IMR-90 (cell line): ENCODE measurements at regions not wholly inside any gene's neighbourhood (a gene's known extent, or its start where the extent isn't known, plus 50 kb on each side); places are given as distances from the start of the nearest gene placed in this dataset.

Experiments used
- ATAC-seq: fragments of 200-7000 bp; cut with Tn5 transposase; 2 replicates; pipeline ENCODE4 v1.9.1; 2020; ENCODE audit warnings: low read depth, mild to moderate bottlenecking, moderate library complexity
- BruUV-seq: library from RNA; stranded (reverse); fragments of 400-500 nt; replicated peaks from 2 replicates; lab custom pipeline; 2021; lab: Mats Ljungman, UMichigan
- CTCF ChIA-PET: fragments of 300-600 bp; formaldehyde crosslinking; extraction: SDS; loops from one replicate; lab custom pipeline; 2021; ENCODE audit warnings: antibody characterized with exemption; lab: Yijun Ruan, JAX
- POLR2A ChIA-PET: fragments of 300-600 bp; sonication (Branson Sonifier 250); formaldehyde crosslinking; loops from one replicate; lab custom pipeline; 2022; ENCODE audit warnings: antibody characterized with exemption; ENCODE audit not compliant: unreplicated experiment; lab: Charles Lee
- DNase-seq: peaks from one replicate; pipeline ENCODE4 v3.0.0; 2013
- H2AFZ ChIP-seq: replicated peaks from 2 replicates; pipeline ENCODE3; 2013; ENCODE audit warnings: low read length, mild to moderate bottlenecking; ENCODE audit not compliant: poor library complexity
- H2AK5ac ChIP-seq: 2 replicates; pipeline ENCODE4 v1.6.1; 2013; ENCODE audit warnings: low read depth, low read length, inconsistent platforms
- H2AK9ac ChIP-seq: replicated peaks from 2 replicates; pipeline ENCODE3; 2013; ENCODE audit warnings: mild to moderate bottlenecking, low read depth, low read length, moderate library complexity; ENCODE audit not compliant: poor library complexity
- H2BK120ac ChIP-seq: 2 replicates; pipeline ENCODE4 v1.6.1; 2013; ENCODE audit warnings: low read depth, low read length, inconsistent platforms
- H2BK15ac ChIP-seq: 3 replicates; pipeline ENCODE4 v1.6.1; 2013; ENCODE audit warnings: low read depth, low read length, inconsistent platforms
- H2BK20ac ChIP-seq: 2 replicates; pipeline ENCODE4 v1.6.1; 2013; ENCODE audit warnings: low read depth, mild to moderate bottlenecking, inconsistent platforms, low read length, moderate library complexity
- H2BK5ac ChIP-seq: 2 replicates; pipeline ENCODE4 v1.6.1; 2013; ENCODE audit warnings: mild to moderate bottlenecking, low read depth, low read length, inconsistent platforms; ENCODE audit not compliant: poor library complexity, severe bottlenecking
- H3K14ac ChIP-seq: replicated peaks from 2 replicates; pipeline ENCODE4 v1.6.1; 2013; ENCODE audit warnings: low read depth, low read length, inconsistent platforms
- H3K18ac ChIP-seq: 2 replicates; pipeline ENCODE4 v1.6.1; 2013; ENCODE audit warnings: low read depth, low read length, control low read depth
- H3K23ac ChIP-seq: 2 replicates; pipeline ENCODE4 v1.6.1; 2013; ENCODE audit warnings: low read depth, low read length, inconsistent platforms
- H3K27ac ChIP-seq: 2 replicates; pipeline ENCODE4 v1.5.1; 2013; ENCODE audit warnings: mild to moderate bottlenecking, control low read depth, low read length; ENCODE audit not compliant: insufficient read depth
- H3K27me3 ChIP-seq: 2 replicates; pipeline ENCODE4 v1.6.1; 2013; ENCODE audit warnings: low read length; ENCODE audit not compliant: control insufficient read depth, insufficient read depth
- H3K36me3 ChIP-seq: 2 replicates; pipeline ENCODE4 v1.6.1; 2013; ENCODE audit warnings: low read length, mixed read lengths; ENCODE audit not compliant: control insufficient read depth, insufficient read depth
- H3K4ac ChIP-seq: 2 replicates; pipeline ENCODE4 v1.6.1; 2013; ENCODE audit warnings: low read depth, low read length, inconsistent platforms
- H3K4me1 ChIP-seq: 2 replicates; pipeline ENCODE4 v1.6.1; 2013; ENCODE audit warnings: low read length, mixed read lengths; ENCODE audit not compliant: control insufficient read depth, insufficient read depth
- H3K4me2 ChIP-seq: 2 replicates; pipeline ENCODE4 v1.6.1; 2013; ENCODE audit warnings: low read depth, mild to moderate bottlenecking, control low read depth, low read length, moderate library complexity
- H3K4me3 ChIP-seq: 2 replicates; pipeline ENCODE4 v1.5.1; 2013; ENCODE audit warnings: low read depth, mild to moderate bottlenecking, control low read depth, low read length, moderate library complexity; ENCODE audit not compliant: insufficient read depth
- H3K56ac ChIP-seq: 2 replicates; pipeline ENCODE4 v1.6.1; 2013; ENCODE audit warnings: low read length, inconsistent platforms; ENCODE audit not compliant: insufficient read depth; ENCODE audit errors: extremely low read depth
- H3K79me1 ChIP-seq, 2 experiments: 2 replicates each; pipeline ENCODE4 v1.6.1; 2013; ENCODE audit warnings: low read length in 2 of 2, inconsistent platforms in 1 of 2, low read depth in 1 of 2
- H3K9ac ChIP-seq: 2 replicates; pipeline ENCODE4 v1.6.1; 2013; ENCODE audit warnings: low read depth, low read length, control low read depth
- H3K9me1 ChIP-seq: 2 replicates; pipeline ENCODE4 v1.6.1; 2013; ENCODE audit warnings: low read length, inconsistent platforms; ENCODE audit not compliant: insufficient read depth
- H3K9me3 ChIP-seq: 2 replicates; pipeline ENCODE4 v1.6.1; 2013; ENCODE audit warnings: low read length; ENCODE audit not compliant: control insufficient read depth, insufficient read depth
- H4K20me1 ChIP-seq: 2 replicates; pipeline ENCODE4 v1.6.1; 2013; ENCODE audit warnings: low read length, inconsistent platforms; ENCODE audit not compliant: insufficient read depth
- H4K5ac ChIP-seq: 2 replicates; pipeline ENCODE4 v1.6.1; 2013; ENCODE audit warnings: mild to moderate bottlenecking, low read depth, low read length, control low read depth
- H4K8ac ChIP-seq, 2 experiments: 2 replicates each; pipeline ENCODE4 v1.6.1; 2013; ENCODE audit warnings: low read depth in 2 of 2, low read length in 2 of 2, control low read depth in 1 of 2, inconsistent platforms in 1 of 2
- H4K91ac ChIP-seq: 2 replicates; pipeline ENCODE4 v1.6.1; 2013; ENCODE audit warnings: low read depth, low read length, inconsistent platforms; ENCODE audit not compliant: insufficient read depth
- BHLHE40 ChIP-seq: fragments of 150-350 bp; IDR thresholded peaks from 2 replicates; pipeline ENCODE4 v1.6.1; 2016; ENCODE audit warnings: mild to moderate bottlenecking, low read depth, low read length
- CEBPB ChIP-seq: IDR thresholded peaks from 2 replicates; pipeline ENCODE4 v1.6.1; 2012; ENCODE audit warnings: low read depth, low read length, improper control_type of control experiment
- CHD1 ChIP-seq: IDR thresholded peaks from 2 replicates; pipeline ENCODE4 v1.6.1; 2012; ENCODE audit warnings: low read depth, low read length, improper control_type of control experiment
- FOS ChIP-seq: fragments of 150-350 bp; IDR thresholded peaks from 2 replicates; pipeline ENCODE4 v1.6.1; 2016; ENCODE audit warnings: low read depth, low read length
- MAFK ChIP-seq: IDR thresholded peaks from 2 replicates; pipeline ENCODE4 v1.6.1; 2012; ENCODE audit warnings: low read depth, low read length, improper control_type of control experiment
- MAZ ChIP-seq: IDR thresholded peaks from 2 replicates; pipeline ENCODE4 v1.6.1; 2012; ENCODE audit warnings: low read depth, mild to moderate bottlenecking, low read length, improper control_type of control experiment, moderate library complexity, borderline replicate concordance
- MXI1 ChIP-seq: IDR thresholded peaks from 2 replicates; pipeline ENCODE4 v1.6.1; 2012; ENCODE audit warnings: low read depth, mild to moderate bottlenecking, low read length, moderate library complexity, borderline replicate concordance
- NFE2L2 ChIP-seq: fragments of 150-350 bp; IDR thresholded peaks from 2 replicates; pipeline ENCODE4 v1.6.1; 2016; ENCODE audit warnings: low read depth, mild to moderate bottlenecking, low read length
- POLR2A ChIP-seq: IDR thresholded peaks from 2 replicates; pipeline ENCODE4 v1.6.1; 2012; ENCODE audit warnings: mild to moderate bottlenecking, low read depth, low read length
- RAD21 ChIP-seq: IDR thresholded peaks from 2 replicates; pipeline ENCODE4 v1.6.1; 2012; ENCODE audit warnings: low read length, improper control_type of control experiment
- RCOR1 ChIP-seq: IDR thresholded peaks from 2 replicates; pipeline ENCODE4 v1.6.1; 2012; ENCODE audit warnings: mild to moderate bottlenecking, low read length, improper control_type of control experiment; ENCODE audit not compliant: insufficient replicate concordance
- RFX5 ChIP-seq: IDR thresholded peaks from 2 replicates; pipeline ENCODE4 v1.8.0; 2012; ENCODE audit warnings: low read depth, mild to moderate bottlenecking, low read length, moderate library complexity
- SMC3 ChIP-seq: fragments of 150-350 bp; IDR thresholded peaks from 2 replicates; pipeline ENCODE4 v1.6.1; 2016; ENCODE audit warnings: low read depth, mild to moderate bottlenecking, antibody characterized with exemption, low read length, moderate library complexity
- WGBS, 2 experiments: methylation state at CpG; one replicate each; pipeline versions ENCODE4 v1.1.5 to v1.1.7; 2013; ENCODE audit warnings: missing lambda C conversion rate in 2 of 2; ENCODE audit not compliant: insufficient read length in 1 of 2; ENCODE audit errors: extremely low coverage in 2 of 2; 5-methylcytosine and 5-hydroxymethylcytosine counted together
- dilution Hi-C: fragments of 300-500 bp; cut with HindIII; formaldehyde crosslinking; loops from one replicate; pipeline ENCODE4 v1.14.3; 2018; ENCODE audit warnings: low sequenced_read_pairs; ENCODE audit not compliant: unreplicated experiment
- in situ Hi-C: fragments of 300-500 bp; cut with MboI; formaldehyde crosslinking; loops from 3 replicates; pipeline ENCODE4 v1.14.3; 2019; ENCODE audit warnings: low sequenced_read_pairs, inconsistent platforms, mixed read lengths
- intact Hi-C: fragments of 100-400 bp; cut with micrococcal nuclease; formaldehyde crosslinking; loops from 2 replicates; pipeline ENCODE4 v1.10.0; 2022
- TF ChIP-seq, protein P1 (sequence below): fragments of 150-350 bp; IDR thresholded peaks from 2 replicates; pipeline ENCODE4 v1.6.1; 2017; ENCODE audit warnings: mild to moderate bottlenecking, antibody characterized with exemption, low read length, low read depth
- TF ChIP-seq, protein P2 (sequence below): fragments of 150-350 bp; IDR thresholded peaks from 2 replicates; pipeline ENCODE4 v1.6.1; 2016; ENCODE audit warnings: low read depth, mild to moderate bottlenecking, low read length, moderate library complexity, borderline replicate concordance
- TF ChIP-seq, protein P3 (sequence below): conservative IDR thresholded peaks from 2 replicates; pipeline ENCODE4 v1.5.1; 2012; ENCODE audit warnings: mild to moderate bottlenecking, low read depth, low read length, improper control_type of control experiment

DNA sequence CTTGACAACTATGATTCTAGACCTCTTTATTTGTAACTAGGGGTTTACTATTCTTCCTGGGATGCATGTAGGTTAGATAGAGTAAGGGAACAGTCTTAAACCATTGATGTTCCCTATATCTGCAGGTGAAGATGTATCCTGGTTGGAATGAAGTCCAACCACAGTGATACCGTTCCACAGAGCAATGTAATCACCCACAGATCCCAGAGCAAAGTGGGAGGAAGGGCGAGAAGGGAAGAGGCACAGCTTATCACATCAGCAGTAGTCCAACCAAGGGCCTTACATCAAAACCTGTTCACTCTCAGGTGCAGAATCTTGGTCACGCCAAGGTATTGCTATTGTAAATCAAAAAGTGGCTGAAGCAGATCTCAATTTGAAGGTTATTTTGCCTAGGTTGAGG lies 61.8 kb upstream of the LIPC start:
- Histone ChIP-seq H2AFZ (no peak overlapping the region), H2BK20ac (peak overlapping the region; percentile 72), H3K4me2 (peak overlapping the region; percentile 58; the same call in 1 of the 2 replicates), H3K9me1 (peaks cover 3% of the 10 kb centered on the region), H3K4ac (peak overlapping the region; percentile 81), H4K8ac (peak overlapping the region; percentile 38 to 56; a peak in 3 of 4 replicates), H4K91ac (peak overlapping the region; percentile 84), H2AK9ac (no peak overlapping the region), H2BK5ac (peak overlapping the region; percentile 93), H3K27me3 (no peaks in the 10 kb centered on the region), H3K4me3 (no peak overlapping the region), H2BK120ac (peak overlapping the region; percentile 79), H3K4me1 (peaks cover 6% of the 10 kb centered on the region), H3K36me3 (no peaks in the 10 kb centered on the region), H3K18ac (peak overlapping the region; percentile 30), H3K23ac (peak overlapping the region; percentile 71; the same call in 1 of the 2 replicates), H3K56ac (peak overlapping the region; percentile 58), H4K5ac (peak overlapping the region; percentile 24; the same call in 1 of the 2 replicates), H3K14ac (peak overlapping the region; percentile 87), H2AK5ac (peak overlapping the region; percentile 46), H2BK15ac (peak overlapping the region; percentile 93; the same call in 2 of the 3 replicates), H3K9me3 (no peaks in the 10 kb centered on the region), H3K27ac (peak overlapping the region; percentile 79; the same call in 1 of the 2 replicates), H3K79me1 (no peaks in the 10 kb centered on the region), H4K20me1 (no peaks in the 10 kb centered on the region), H3K9ac (peak overlapping the region; percentile 65; the same call in 1 of the 2 replicates)
- POLR2A ChIA-PET, result no interaction called here
- ATAC-seq, result peak; percentile 22
- TF ChIP-seq RFX5 (no peak), MAZ (no peak), MXI1 (no peak), SMC3 (no peak), MAFK (no peak), NFE2L2 (no peak), CHD1 (no peak), RAD21 (no peak), RCOR1 (no peak), FOS (no peak), POLR2A (no peak), CEBPB (no peak), BHLHE40 (no peak)
- TF ChIP-seq, protein P1, sequence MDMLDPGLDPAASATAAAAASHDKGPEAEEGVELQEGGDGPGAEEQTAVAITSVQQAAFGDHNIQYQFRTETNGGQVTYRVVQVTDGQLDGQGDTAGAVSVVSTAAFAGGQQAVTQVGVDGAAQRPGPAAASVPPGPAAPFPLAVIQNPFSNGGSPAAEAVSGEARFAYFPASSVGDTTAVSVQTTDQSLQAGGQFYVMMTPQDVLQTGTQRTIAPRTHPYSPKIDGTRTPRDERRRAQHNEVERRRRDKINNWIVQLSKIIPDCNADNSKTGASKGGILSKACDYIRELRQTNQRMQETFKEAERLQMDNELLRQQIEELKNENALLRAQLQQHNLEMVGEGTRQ, result no peak
- TF ChIP-seq, protein P2, sequence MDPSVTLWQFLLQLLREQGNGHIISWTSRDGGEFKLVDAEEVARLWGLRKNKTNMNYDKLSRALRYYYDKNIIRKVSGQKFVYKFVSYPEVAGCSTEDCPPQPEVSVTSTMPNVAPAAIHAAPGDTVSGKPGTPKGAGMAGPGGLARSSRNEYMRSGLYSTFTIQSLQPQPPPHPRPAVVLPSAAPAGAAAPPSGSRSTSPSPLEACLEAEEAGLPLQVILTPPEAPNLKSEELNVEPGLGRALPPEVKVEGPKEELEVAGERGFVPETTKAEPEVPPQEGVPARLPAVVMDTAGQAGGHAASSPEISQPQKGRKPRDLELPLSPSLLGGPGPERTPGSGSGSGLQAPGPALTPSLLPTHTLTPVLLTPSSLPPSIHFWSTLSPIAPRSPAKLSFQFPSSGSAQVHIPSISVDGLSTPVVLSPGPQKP, result no peak
- TF ChIP-seq, protein P3, sequence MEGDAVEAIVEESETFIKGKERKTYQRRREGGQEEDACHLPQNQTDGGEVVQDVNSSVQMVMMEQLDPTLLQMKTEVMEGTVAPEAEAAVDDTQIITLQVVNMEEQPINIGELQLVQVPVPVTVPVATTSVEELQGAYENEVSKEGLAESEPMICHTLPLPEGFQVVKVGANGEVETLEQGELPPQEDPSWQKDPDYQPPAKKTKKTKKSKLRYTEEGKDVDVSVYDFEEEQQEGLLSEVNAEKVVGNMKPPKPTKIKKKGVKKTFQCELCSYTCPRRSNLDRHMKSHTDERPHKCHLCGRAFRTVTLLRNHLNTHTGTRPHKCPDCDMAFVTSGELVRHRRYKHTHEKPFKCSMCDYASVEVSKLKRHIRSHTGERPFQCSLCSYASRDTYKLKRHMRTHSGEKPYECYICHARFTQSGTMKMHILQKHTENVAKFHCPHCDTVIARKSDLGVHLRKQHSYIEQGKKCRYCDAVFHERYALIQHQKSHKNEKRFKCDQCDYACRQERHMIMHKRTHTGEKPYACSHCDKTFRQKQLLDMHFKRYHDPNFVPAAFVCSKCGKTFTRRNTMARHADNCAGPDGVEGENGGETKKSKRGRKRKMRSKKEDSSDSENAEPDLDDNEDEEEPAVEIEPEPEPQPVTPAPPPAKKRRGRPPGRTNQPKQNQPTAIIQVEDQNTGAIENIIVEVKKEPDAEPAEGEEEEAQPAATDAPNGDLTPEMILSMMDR, result no peak
- CTCF ChIA-PET, result interaction anchor here (1.0 kb wide), 1 partner anchor 37 kb away, joined by 3 read pairs; no protein-coding TSS in a partner anchor
- intact Hi-C loops (no loop called here), dilution Hi-C loops (no loop called here), in situ Hi-C loops (no loop called here)
- no peak for DNase-seq
- 91% methylated on average over 1 of the region's 3 CpGs; no CpG with 5 or more reads in 1 of the 2 experiments for WGBS, 2 experiments
- BruUV-seq, result no TSS peak
